HepG2 (cell line): ENCODE measurements at regions not wholly inside any gene's neighbourhood (a gene's known extent, or its start where the extent isn't known, plus 50 kb on each side); places are given as distances from the start of the nearest gene placed in this dataset.

ENCODE experiments used
- CTCF ChIP-seq: sonication (generic); formaldehyde crosslinking; IDR thresholded peaks from 2 replicates; pipeline ENCODE4 v1.5.0; 2020; ENCODE audit warnings: mild to moderate bottlenecking, missing genetic modification reagents, moderate library complexity
- TAF1 ChIP-seq: sonication (generic); formaldehyde crosslinking; IDR thresholded peaks from 2 replicates; pipeline ENCODE4 v1.4.0; 2020; ENCODE audit warnings: missing genetic modification reagents
- ZBTB46 ChIP-seq: sonication (generic); formaldehyde crosslinking; IDR thresholded peaks from 2 replicates; pipeline ENCODE4 v1.4.0; 2020; ENCODE audit warnings: mild to moderate bottlenecking, missing genetic modification reagents, borderline replicate concordance
- TF ChIP-seq, protein P1 (sequence below): IDR thresholded peaks from 2 replicates; pipeline ENCODE4 v1.6.1; 2016; ENCODE audit warnings: low read depth, borderline replicate concordance

DNA sequence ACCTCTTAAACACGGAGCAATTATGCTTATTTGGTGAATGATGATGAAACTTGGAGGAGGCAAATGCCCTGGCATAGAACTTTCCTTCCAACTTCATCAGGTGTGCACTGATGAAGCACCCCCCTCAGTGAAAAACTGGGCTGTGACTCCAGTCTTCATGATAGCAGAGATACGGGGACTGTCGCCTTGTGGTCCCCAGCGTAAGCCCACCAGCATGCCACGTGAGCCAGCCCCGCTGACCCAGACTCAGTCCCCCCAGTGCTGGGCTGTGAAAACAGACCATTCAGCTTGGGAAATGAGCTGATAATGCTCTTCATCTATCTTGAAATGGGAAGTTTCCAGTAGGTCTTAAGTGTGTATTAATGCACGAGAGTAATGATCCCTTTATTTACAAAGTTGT lies 177.0 kb downstream of the SNX10 start:
- no peak for TF ChIP-seq CTCF (CRISPR knock-in tag)
- TF ChIP-seq, protein P1, sequence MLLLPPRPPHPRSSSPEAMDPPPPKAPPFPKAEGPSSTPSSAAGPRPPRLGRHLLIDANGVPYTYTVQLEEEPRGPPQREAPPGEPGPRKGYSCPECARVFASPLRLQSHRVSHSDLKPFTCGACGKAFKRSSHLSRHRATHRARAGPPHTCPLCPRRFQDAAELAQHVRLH (CRISPR knock-in tag): no peak
- TF ChIP-seq TAF1 (CRISPR knock-in tag): no peak
- no peak for TF ChIP-seq ZBTB46 (CRISPR knock-in tag)
